Mesenchymal stem cell (in vitro differentiated cells and primary cell): ENCODE measurements at regions not wholly inside any gene's neighbourhood (a gene's known extent, or its start where the extent isn't known, plus 50 kb on each side); places are given as distances from the start of the nearest gene placed in this dataset.
A peak's percentile ranks its signal among the peaks of the same experiment; 100 is the strongest.

ENCODE experiments used
- DNase-seq: peaks from one replicate; pipeline ENCODE4 v3.0.0-alpha.2; 2013
- H2AFZ ChIP-seq: one replicate; pipeline ENCODE4 v1.6.1; 2013; ENCODE audit warnings: low read depth, mild to moderate bottlenecking, control low read depth, inconsistent platforms, low read length, moderate library complexity
- H2AK5ac ChIP-seq: 2 replicates; pipeline ENCODE4 v1.6.1; 2013; ENCODE audit warnings: low read length, moderate library complexity, mild to moderate bottlenecking, inconsistent platforms; ENCODE audit not compliant: severe bottlenecking
- H2BK120ac ChIP-seq: one replicate; pipeline ENCODE4 v1.6.1; 2013; ENCODE audit warnings: low read depth, mild to moderate bottlenecking, inconsistent platforms, low read length, moderate library complexity
- H2BK12ac ChIP-seq, 2 experiments: one replicate each; pipeline ENCODE4 v1.6.1; 2013; ENCODE audit warnings: inconsistent platforms in 2 of 2, low read length in 2 of 2, mild to moderate bottlenecking in 2 of 2, moderate library complexity in 2 of 2, control low read depth in 1 of 2
- H2BK15ac ChIP-seq: one replicate; pipeline ENCODE4 v1.6.1; 2013; ENCODE audit warnings: mild to moderate bottlenecking, low read depth, inconsistent platforms; ENCODE audit not compliant: poor library complexity, severe bottlenecking
- H2BK5ac ChIP-seq: 2 replicates; pipeline ENCODE4 v1.6.1; 2013; ENCODE audit warnings: low read depth, mild to moderate bottlenecking, low read length, control low read depth, inconsistent platforms; ENCODE audit not compliant: poor library complexity, severe bottlenecking
- H3K14ac ChIP-seq, 2 experiments: one replicate each; pipeline ENCODE4 v1.6.1; 2013; ENCODE audit warnings: inconsistent platforms in 2 of 2, low read length in 2 of 2, control low read depth in 1 of 2, mild to moderate bottlenecking in 1 of 2, moderate library complexity in 1 of 2
- H3K18ac ChIP-seq, 2 experiments: one replicate each; pipeline ENCODE4 v1.6.1; 2013; ENCODE audit warnings: inconsistent platforms in 2 of 2, low read length in 2 of 2, control low read depth in 1 of 2, low read depth in 1 of 2, mild to moderate bottlenecking in 1 of 2
- H3K23ac ChIP-seq, 2 experiments: one replicate each; pipeline ENCODE4 v1.6.1; 2013; ENCODE audit warnings: inconsistent platforms in 2 of 2, low read length in 2 of 2, mild to moderate bottlenecking in 2 of 2, moderate library complexity in 2 of 2, control low read depth in 1 of 2
- H3K27ac ChIP-seq: 2 replicates; pipeline ENCODE4 v1.5.1; 2013; ENCODE audit warnings: mild to moderate bottlenecking, moderate library complexity, low read length, control low read depth, inconsistent platforms; ENCODE audit not compliant: poor library complexity, severe bottlenecking
- H3K27me3 ChIP-seq, 2 experiments: 2 replicates each; pipeline versions ENCODE4 v1.6.1 to v1.7.0; 2013; ENCODE audit warnings: low read length in 2 of 2, mild to moderate bottlenecking in 2 of 2, moderate library complexity in 2 of 2, control low read depth in 1 of 2, inconsistent platforms in 1 of 2; ENCODE audit not compliant: control insufficient read depth in 1 of 2, insufficient read depth in 1 of 2
- H3K36me3 ChIP-seq, 2 experiments: 2 replicates each; pipeline versions ENCODE4 v1.6.1 to v1.7.0; 2013; ENCODE audit warnings: low read length in 2 of 2, control low read depth in 1 of 2, inconsistent platforms in 1 of 2, low read depth in 1 of 2, mild to moderate bottlenecking in 1 of 2; ENCODE audit not compliant: insufficient read depth in 2 of 2, control insufficient read depth in 1 of 2
- H3K4ac ChIP-seq, 2 experiments: one replicate each; pipeline ENCODE4 v1.6.1; 2013; ENCODE audit warnings: inconsistent platforms in 2 of 2, low read length in 2 of 2, mild to moderate bottlenecking in 2 of 2, moderate library complexity in 2 of 2, control low read depth in 1 of 2, low read depth in 1 of 2
- H3K4me1 ChIP-seq: 2 replicates; pipeline ENCODE4 v1.6.1; 2013; ENCODE audit warnings: low read depth, low read length, control low read depth; ENCODE audit not compliant: control insufficient read depth, insufficient read depth
- H3K4me2 ChIP-seq: 2 replicates; pipeline ENCODE4 v1.6.1; 2013; ENCODE audit warnings: low read length, mild to moderate bottlenecking, inconsistent platforms; ENCODE audit not compliant: poor library complexity, severe bottlenecking
- H3K4me3 ChIP-seq, 2 experiments: 2 replicates each; pipeline versions ENCODE4 v1.5.1 to v1.7.0; 2013; ENCODE audit warnings: low read length in 2 of 2, mild to moderate bottlenecking in 2 of 2, control low read depth in 1 of 2, low read depth in 1 of 2; ENCODE audit not compliant: insufficient read depth in 1 of 2
- H3K79me1 ChIP-seq: replicated peaks from 2 replicates; pipeline ENCODE4 v1.6.1; 2013; ENCODE audit warnings: mild to moderate bottlenecking, control low read depth, low read length, inconsistent platforms; ENCODE audit not compliant: poor library complexity, severe bottlenecking
- H3K9ac ChIP-seq: 2 replicates; pipeline ENCODE4 v1.7.0; 2013; ENCODE audit warnings: mild to moderate bottlenecking, low read length, moderate library complexity
- H3K9me3 ChIP-seq: 2 replicates; pipeline ENCODE4 v1.7.0; 2013; ENCODE audit warnings: mild to moderate bottlenecking, low read length; ENCODE audit not compliant: control insufficient read depth
- H4K8ac ChIP-seq: one replicate; pipeline ENCODE4 v1.6.1; 2013; ENCODE audit warnings: inconsistent platforms, mild to moderate bottlenecking, low read length, moderate library complexity
- H4K91ac ChIP-seq: one replicate; pipeline ENCODE4 v1.6.1; 2013; ENCODE audit warnings: mild to moderate bottlenecking, low read length, inconsistent platforms
- WGBS: methylation state at CpG from one replicate; pipeline ENCODE4 v1.1.7; 2013; ENCODE audit warnings: mixed read lengths; 5-methylcytosine and 5-hydroxymethylcytosine counted together

- no peaks in the 10 kb centered on the region for H3K36me3 ChIP-seq
- H3K9me3 ChIP-seq, result no peaks in the 10 kb centered on the region
- H3K4ac ChIP-seq, result no peak overlapping the region
- H3K27me3 ChIP-seq, result peaks cover 0 to 66% of the 10 kb centered on the region in 2 experiments
- no peak overlapping the region for H3K9ac ChIP-seq
- H2BK120ac ChIP-seq, result no peak overlapping the region
- H2AFZ ChIP-seq, result no peak overlapping the region
- peak overlapping the region in 1 of 2 experiments; percentile 1 for H3K18ac ChIP-seq
- peak overlapping the region in 1 of 2 experiments; percentile 50 for H3K23ac ChIP-seq
- H2BK5ac ChIP-seq, result no peak overlapping the region
- no peaks in the 10 kb centered on the region for H3K79me1 ChIP-seq
- no peak overlapping the region for H2AK5ac ChIP-seq
- no peak overlapping the region for H3K27ac ChIP-seq
- no peak overlapping the region for H2BK15ac ChIP-seq
- DNase-seq, result no peak
- no peak overlapping the region for H2BK12ac ChIP-seq
- no peak overlapping the region for H4K91ac ChIP-seq
- WGBS, result 4% methylated on average over 19 of the region's 19 CpGs
- no peak overlapping the region for H4K8ac ChIP-seq
- H3K4me3 ChIP-seq, result no peak overlapping the region
- H3K14ac ChIP-seq, result no peak overlapping the region
- H3K4me2 ChIP-seq, result peak overlapping the region; percentile 64
- peaks cover 11% of the 10 kb centered on the region for H3K4me1 ChIP-seq
Measured at GRCh38 chr20:57013741-57014140, 252.7 kb downstream of the BMP7 start.

- no peak overlapping the region for H2BK15ac ChIP-seq
- WGBS, result 96% methylated on average over 4 of the region's 9 CpGs
Measured at GRCh38 chr20:57020364-57020763, 246.1 kb downstream of the BMP7 start.

GRCh38 chr20:57022306-57022705 is 244.1 kb downstream of the BMP7 start:
- no peak for DNase-seq
- Histone ChIP-seq H3K4ac (no peak overlapping the region), H3K36me3 (no peaks in the 10 kb centered on the region), H3K4me3 (no peak overlapping the region), H3K4me1 (peaks cover 1% of the 10 kb centered on the region), H3K18ac (no peak overlapping the region), H3K4me2 (no peak overlapping the region), H2BK120ac (no peak overlapping the region), H2BK5ac (no peak overlapping the region), H3K14ac (no peak overlapping the region), H2AK5ac (no peak overlapping the region), H3K27ac (no peak overlapping the region), H3K9ac (no peak overlapping the region), H3K9me3 (peaks cover 5% of the 10 kb centered on the region), H2BK12ac (no peak overlapping the region), H4K91ac (no peak overlapping the region), H2AFZ (no peak overlapping the region), H3K27me3 (peaks cover 0 to 60% of the 10 kb centered on the region in 2 experiments), H4K8ac (no peak overlapping the region), H3K23ac (no peak overlapping the region), H3K79me1 (no peaks in the 10 kb centered on the region), H2BK15ac (no peak overlapping the region)
- WGBS, result 72% methylated on average over 6 of the region's 6 CpGs

More at GRCh38 chr20:57020364-57020763, 246.1 kb downstream of the BMP7 start:
- H2AK5ac ChIP-seq, result no peak overlapping the region
- H3K9me3 ChIP-seq, result peaks cover 5% of the 10 kb centered on the region
- H3K27me3 ChIP-seq, result peaks cover 0 to 74% of the 10 kb centered on the region in 2 experiments
- no peaks in the 10 kb centered on the region for H3K79me1 ChIP-seq
- H3K18ac ChIP-seq, result no peak overlapping the region
- no peaks in the 10 kb centered on the region for H3K36me3 ChIP-seq
- no peak overlapping the region for H3K9ac ChIP-seq
- no peak overlapping the region for H4K8ac ChIP-seq
- H3K4me2 ChIP-seq, result no peak overlapping the region
- no peak overlapping the region for H3K4me3 ChIP-seq
- no peak for DNase-seq
- H4K91ac ChIP-seq, result no peak overlapping the region
- H3K14ac ChIP-seq, result peak overlapping the region in 1 of 2 experiments; percentile 55
- H3K4me1 ChIP-seq, result no peaks in the 10 kb centered on the region
- H3K23ac ChIP-seq, result no peak overlapping the region
- no peak overlapping the region for H3K4ac ChIP-seq
- no peak overlapping the region for H2BK12ac ChIP-seq
- no peak overlapping the region for H2BK5ac ChIP-seq
- no peak overlapping the region for H2BK120ac ChIP-seq
- H2AFZ ChIP-seq, result no peak overlapping the region
- no peak overlapping the region for H3K27ac ChIP-seq

- no peak overlapping the region for H3K14ac ChIP-seq
- H4K91ac ChIP-seq, result no peak overlapping the region
- H2AFZ ChIP-seq, result no peak overlapping the region
- no peak overlapping the region for H3K23ac ChIP-seq
- no peak overlapping the region for H2AK5ac ChIP-seq
- no peak overlapping the region for H4K8ac ChIP-seq
- WGBS, result 88% methylated on average over 2 of the region's 2 CpGs
- no peak overlapping the region for H3K4me3 ChIP-seq
- peaks cover 5% of the 10 kb centered on the region for H3K9me3 ChIP-seq
- H2BK15ac ChIP-seq, result no peak overlapping the region
- no peak overlapping the region for H3K4ac ChIP-seq
- H3K4me2 ChIP-seq, result no peak overlapping the region
- no peak overlapping the region for H2BK12ac ChIP-seq
- no peak overlapping the region for H3K18ac ChIP-seq
- no peak overlapping the region for H2BK5ac ChIP-seq
- no peaks in the 10 kb centered on the region for H3K36me3 ChIP-seq
- no peak overlapping the region for H3K9ac ChIP-seq
- H3K27ac ChIP-seq, result no peak overlapping the region
- no peaks in the 10 kb centered on the region for H3K79me1 ChIP-seq
- peaks cover 0 to 54% of the 10 kb centered on the region in 2 experiments for H3K27me3 ChIP-seq
- DNase-seq, result no peak
- no peak overlapping the region for H2BK120ac ChIP-seq
- H3K4me1 ChIP-seq, result peaks cover 3% of the 10 kb centered on the region
Measured at GRCh38 chr20:57023007-57023406, 243.4 kb downstream of the BMP7 start.
